OCI-LY1 (cell line): ENCODE measurements at regions not wholly inside any gene's neighbourhood (a gene's known extent, or its start where the extent isn't known, plus 50 kb on each side); places are given as distances from the start of the nearest gene placed in this dataset.

Source experiments
- H2AFZ ChIP-seq: fragments of 200-600 bp; sonication (generic), shearing (Covaris generic); 2 replicates; pipeline ENCODE4 v1.6.0; 2014; ENCODE audit warnings: antibody characterized with exemption, mild to moderate bottlenecking, low read length
- H3F3A ChIP-seq: fragments of 200-600 bp; sonication (generic), shearing (Covaris generic); 2 replicates; pipeline ENCODE4 v1.6.0; 2014; ENCODE audit warnings: mild to moderate bottlenecking, antibody characterized with exemption, low read length, moderate library complexity; ENCODE audit not compliant: insufficient read depth
- H3K27ac ChIP-seq: fragments of 200-600 bp; sonication (generic); 2 replicates; pipeline ENCODE4 v1.5.1; 2014; ENCODE audit warnings: low read length, mixed run types, mild to moderate bottlenecking, low read depth; ENCODE audit not compliant: poor library complexity, severe bottlenecking
- H3K27me3 ChIP-seq: fragments of 200-600 bp; sonication (generic); 2 replicates; pipeline ENCODE4 v1.6.0; 2014; ENCODE audit warnings: antibody characterized with exemption, mild to moderate bottlenecking, low read length, moderate library complexity; ENCODE audit not compliant: insufficient read depth
- H3K36me3 ChIP-seq: fragments of 200-600 bp; sonication (generic); 2 replicates; pipeline ENCODE4 v1.6.1; 2014; ENCODE audit warnings: mild to moderate bottlenecking, antibody characterized with exemption, low read length, moderate library complexity, mixed read lengths; ENCODE audit not compliant: insufficient read depth
- H3K4me1 ChIP-seq: fragments of 200-600 bp; sonication (generic); 2 replicates; pipeline ENCODE4 v1.5.1; 2014; ENCODE audit warnings: mild to moderate bottlenecking, low read length, moderate library complexity; ENCODE audit not compliant: insufficient read depth, severe bottlenecking
- H3K4me2 ChIP-seq: fragments of 200-600 bp; sonication (generic), shearing (Covaris generic); 2 replicates; pipeline ENCODE4 v1.6.1; 2014; ENCODE audit warnings: low read length
- H3K4me3 ChIP-seq: fragments of 200-600 bp; sonication (generic); 2 replicates; pipeline ENCODE4 v1.5.1; 2014; ENCODE audit warnings: low read length, low read depth, mild to moderate bottlenecking, mixed read lengths; ENCODE audit not compliant: poor library complexity, severe bottlenecking
- H3K79me2 ChIP-seq: fragments of 200-600 bp; shearing (Covaris generic); 2 replicates; pipeline ENCODE4 v1.6.1; 2016; ENCODE audit warnings: mixed run types, low read length, mixed read lengths; ENCODE audit not compliant: insufficient read depth
- H3K9ac ChIP-seq: fragments of 200-600 bp; sonication (generic), shearing (Covaris generic); 2 replicates; pipeline ENCODE4 v1.6.1; 2014; ENCODE audit warnings: mild to moderate bottlenecking, low read length, mixed read lengths
- H3K9me2 ChIP-seq: fragments of 200-600 bp; sonication (generic), shearing (Covaris generic); 2 replicates; pipeline ENCODE4 v1.6.1; 2014; ENCODE audit warnings: low read depth, mild to moderate bottlenecking, low read length, mixed read lengths
- H3K9me3 ChIP-seq: fragments of 200-600 bp; shearing (Covaris generic); 2 replicates; pipeline ENCODE4 v1.6.1; 2014; ENCODE audit warnings: low read length, mixed read lengths
- H4K20me1 ChIP-seq: fragments of 200-600 bp; sonication (generic), shearing (Covaris generic); 2 replicates; pipeline ENCODE4 v1.6.0; 2016; ENCODE audit warnings: mild to moderate bottlenecking, low read length; ENCODE audit not compliant: insufficient read depth
- CTCF ChIP-seq: fragments of 200-600 bp; sonication (generic), shearing (Covaris generic); IDR thresholded peaks from 2 replicates; pipeline ENCODE4 v1.5.1; 2017; ENCODE audit warnings: mild to moderate bottlenecking, antibody characterized with exemption, low read length, moderate library complexity, mixed read lengths
- EZH2 ChIP-seq: fragments of 200-600 bp; sonication (generic), shearing (Covaris generic); IDR thresholded peaks from 2 replicates; pipeline ENCODE4 v1.8.0; 2017; ENCODE audit warnings: borderline replicate concordance, mixed run types, mild to moderate bottlenecking, antibody characterized with exemption, low read length, moderate library complexity, mixed read lengths

- Histone ChIP-seq H3K27ac (no peak overlapping the region), H3K36me3 (no peaks in the 10 kb centered on the region), H3K4me1 (no peaks in the 10 kb centered on the region), H3K79me2 (no peaks in the 10 kb centered on the region), H4K20me1 (no peaks in the 10 kb centered on the region), H3K9ac (no peak overlapping the region), H3K27me3 (no peaks in the 10 kb centered on the region), H3K9me2 (no peaks in the 10 kb centered on the region), H3F3A (no peaks in the 10 kb centered on the region), H3K4me3 (no peak overlapping the region), H3K4me2 (no peak overlapping the region), H3K9me3 (no peaks in the 10 kb centered on the region), H2AFZ (no peak overlapping the region)
- TF ChIP-seq EZH2 (no peak), CTCF (no peak)
Measured at GRCh38 chr13:34815526-34815925, 126.5 kb upstream of the NBEA start.

DNA sequence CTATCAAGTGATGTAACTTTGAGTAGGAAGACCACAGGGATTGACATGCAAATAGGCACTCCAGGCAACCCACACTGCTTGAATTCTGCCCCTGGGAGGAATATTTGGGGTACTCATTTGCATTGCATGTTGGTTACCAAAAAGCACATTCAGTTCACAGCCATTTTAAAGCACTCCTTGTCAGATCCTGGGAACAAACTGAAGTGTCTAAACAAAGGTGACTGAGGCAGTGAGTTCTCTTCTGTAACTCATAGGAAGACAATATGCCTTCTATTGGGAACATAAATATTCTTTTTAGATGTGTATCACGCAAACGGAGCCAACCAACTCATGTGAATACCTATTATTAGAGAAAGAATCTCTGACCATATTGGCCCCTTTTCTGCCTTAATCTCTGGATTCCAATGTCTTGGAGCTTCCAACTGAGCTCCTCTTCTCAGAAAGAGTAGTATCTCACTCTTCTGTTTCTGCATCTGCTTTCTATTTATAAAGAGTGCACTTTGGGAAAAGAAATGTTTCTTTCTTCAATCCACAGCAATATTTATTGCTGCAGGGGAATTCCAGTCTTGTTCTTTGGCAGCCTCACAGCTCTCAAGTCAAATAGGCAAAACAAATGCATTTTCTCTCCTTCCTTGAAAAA is 125.7 kb upstream of the NBEA start:
- no peak overlapping the region for H3K4me3 ChIP-seq
- no peak overlapping the region for H3K4me2 ChIP-seq
- no peaks in the 10 kb centered on the region for H3K4me1 ChIP-seq
- no peaks in the 10 kb centered on the region for H3K9me3 ChIP-seq
- no peak overlapping the region for H2AFZ ChIP-seq
- TF ChIP-seq EZH2 (no peak), CTCF (no peak)
- H3F3A ChIP-seq, result no peaks in the 10 kb centered on the region
- H3K27me3 ChIP-seq, result no peaks in the 10 kb centered on the region
- H4K20me1 ChIP-seq, result no peaks in the 10 kb centered on the region
- H3K36me3 ChIP-seq, result no peaks in the 10 kb centered on the region
- H3K9me2 ChIP-seq, result no peaks in the 10 kb centered on the region
- no peaks in the 10 kb centered on the region for H3K79me2 ChIP-seq
- H3K27ac ChIP-seq, result no peak overlapping the region
- no peak overlapping the region for H3K9ac ChIP-seq

GRCh38 chr13:34816908-34817665 is 125.0 kb upstream of the NBEA start:
- Histone ChIP-seq H4K20me1 (no peaks in the 10 kb centered on the region), H3K36me3 (no peaks in the 10 kb centered on the region), H3F3A (no peaks in the 10 kb centered on the region), H3K4me1 (no peaks in the 10 kb centered on the region), H3K9me3 (no peaks in the 10 kb centered on the region), H3K27me3 (no peaks in the 10 kb centered on the region), H3K79me2 (no peaks in the 10 kb centered on the region), H3K4me2 (no peak overlapping the region), H3K27ac (no peak overlapping the region), H3K9me2 (no peaks in the 10 kb centered on the region), H2AFZ (no peak overlapping the region), H3K4me3 (no peak overlapping the region), H3K9ac (no peak overlapping the region)
- TF ChIP-seq EZH2, result no peak
- TF ChIP-seq CTCF, result no peak
